UCSD-AML1 (cell line): ENCODE measurements at regions not wholly inside any gene's neighbourhood (a gene's known extent, or its start where the extent isn't known, plus 50 kb on each side); places are given as distances from the start of the nearest gene placed in this dataset.
"Not testable (repeated sequence)": the region's sequence is repeated elsewhere in the genome, so short reads cannot be mapped to it uniquely, and the experiment has no call there.

ENCODE experiments used
- DNase-seq: peaks from one replicate; lab custom pipeline; 2025; ENCODE audit not compliant: unreplicated experiment; lab: John Stamatoyannopoulos, UW

GRCh38 chr10:65793738-65794425 is 1132.0 kb upstream of the LRRTM3 start:
- DNase-seq: no peak

- not testable (repeated sequence) for DNase-seq
Observed at GRCh38 chr10:65794861-65795260, 1131.0 kb upstream of the LRRTM3 start.

GRCh38 chr10:65796472-65796871 is 1129.4 kb upstream of the LRRTM3 start:
- DNase-seq: no peak

GRCh38 chr10:65798133-65798532 is 1127.7 kb upstream of the LRRTM3 start:
- DNase-seq: no peak

- DNase-seq: no peak
Observed at GRCh38 chr10:65802391-65802790, 1123.4 kb upstream of the LRRTM3 start.

- no peak for DNase-seq
Observed at GRCh38 chr10:65805511-65805910, 1120.3 kb upstream of the LRRTM3 start.

GRCh38 chr10:65805993-65806392 is 1119.8 kb upstream of the LRRTM3 start:
- no peak for DNase-seq

- no peak for DNase-seq
Observed at GRCh38 chr10:65808687-65809333, 1117.0 kb upstream of the LRRTM3 start.

- no peak for DNase-seq
Observed at GRCh38 chr10:65811931-65812525, 1113.8 kb upstream of the LRRTM3 start.

GRCh38 chr10:65816536-65816935 is 1109.3 kb upstream of the LRRTM3 start:
- DNase-seq: no peak

GRCh38 chr10:65818990-65819389 is 1106.8 kb upstream of the LRRTM3 start:
- DNase-seq: no peak

GRCh38 chr10:65827359-65827758 is 1098.5 kb upstream of the LRRTM3 start:
- no peak for DNase-seq

GRCh38 chr10:65838811-65839210 is 1087.0 kb upstream of the LRRTM3 start:
- DNase-seq: no peak

- no peak for DNase-seq
Observed at GRCh38 chr10:65843203-65843602, 1082.6 kb upstream of the LRRTM3 start.

GRCh38 chr10:65845916-65846315 is 1079.9 kb upstream of the LRRTM3 start:
- no peak for DNase-seq

- no peak for DNase-seq
Observed at GRCh38 chr10:65846541-65846940, 1079.3 kb upstream of the LRRTM3 start.

GRCh38 chr10:65846949-65847348 is 1078.9 kb upstream of the LRRTM3 start:
- DNase-seq: no peak

GRCh38 chr10:65847436-65848230 is 1078.2 kb upstream of the LRRTM3 start:
- no peak for DNase-seq

- no peak for DNase-seq
Observed at GRCh38 chr10:65858841-65859240, 1067.0 kb upstream of the LRRTM3 start.

- no peak for DNase-seq
Observed at GRCh38 chr10:65861249-65861648, 1064.6 kb upstream of the LRRTM3 start.
